OCI-LY3 (cell line): ENCODE measurements at regions not wholly inside any gene's neighbourhood (a gene's known extent, or its start where the extent isn't known, plus 50 kb on each side); places are given as distances from the start of the nearest gene placed in this dataset.

ENCODE experiments used
- CTCF ChIP-seq: fragments of 200-600, 300-600 bp; sonication (generic); IDR thresholded peaks from 2 replicates; pipeline ENCODE4 v1.5.1; 2014; ENCODE audit warnings: antibody characterized with exemption, low read length, low read depth
- EZH2phosphoT487 ChIP-seq: fragments of 200-600 bp; shearing (Covaris generic); IDR thresholded peaks from 2 replicates; pipeline ENCODE4 v1.6.1; 2018; ENCODE audit warnings: antibody characterized with exemption, mixed run types, low read depth

DNA sequence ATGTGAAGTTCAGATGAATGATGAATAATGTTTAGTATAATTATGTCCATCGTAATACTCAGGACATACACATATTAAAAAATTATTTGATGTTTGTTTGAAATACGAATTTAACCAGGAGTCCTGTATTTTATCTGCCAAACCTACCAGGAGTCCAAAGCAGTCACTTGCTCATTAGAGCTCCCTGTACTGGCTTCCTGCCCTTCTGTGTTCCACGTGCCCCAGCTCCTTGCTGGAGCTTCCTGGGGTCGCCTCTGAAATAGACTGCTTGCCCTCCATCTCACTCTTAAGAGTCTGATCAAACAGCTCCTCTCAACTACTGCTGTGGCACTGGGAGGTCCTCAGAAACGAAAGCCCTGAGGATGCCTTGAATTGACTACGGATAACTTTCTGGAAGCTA, 87.3 kb upstream of the DHRS4 start:
- TF ChIP-seq CTCF (no peak), EZH2phosphoT487 (no peak)
